ENCODE measurements at regions not wholly inside any gene's neighbourhood (a gene's known extent, or its start where the extent isn't known, plus 50 kb on each side); places are given as distances from the start of the nearest gene placed in this dataset.

GRCh38 chr2:118481299-118481698 is 366.1 kb downstream of the EN1 start:
- H3K4me3 ChIP-seq (ENCODE audit: low read length), result no peak overlapping the region
- H3K27ac ChIP-seq (ENCODE audit: low read depth, low read length), result no peak overlapping the region
- peaks cover 20% of the 10 kb centered on the region; the same call in 1 of the 2 replicates for H3K27me3 ChIP-seq (ENCODE audit: insufficient read depth, low read length)
- no peak overlapping the region for H3K9ac ChIP-seq (ENCODE audit: low read depth, low read length)
- no peaks in the 10 kb centered on the region for H3K9me3 ChIP-seq (ENCODE audit: insufficient read depth, low read depth, low read length)
- no peaks in the 10 kb centered on the region for H3K36me3 ChIP-seq (ENCODE audit: insufficient read depth, low read length)
- H3K4me1 ChIP-seq (ENCODE audit: insufficient read depth, low read length), result peaks cover 6% of the 10 kb centered on the region; the same call in 1 of the 2 replicates
- 92% methylated on average over 1 of the region's 1 CpG for WGBS

DNA sequence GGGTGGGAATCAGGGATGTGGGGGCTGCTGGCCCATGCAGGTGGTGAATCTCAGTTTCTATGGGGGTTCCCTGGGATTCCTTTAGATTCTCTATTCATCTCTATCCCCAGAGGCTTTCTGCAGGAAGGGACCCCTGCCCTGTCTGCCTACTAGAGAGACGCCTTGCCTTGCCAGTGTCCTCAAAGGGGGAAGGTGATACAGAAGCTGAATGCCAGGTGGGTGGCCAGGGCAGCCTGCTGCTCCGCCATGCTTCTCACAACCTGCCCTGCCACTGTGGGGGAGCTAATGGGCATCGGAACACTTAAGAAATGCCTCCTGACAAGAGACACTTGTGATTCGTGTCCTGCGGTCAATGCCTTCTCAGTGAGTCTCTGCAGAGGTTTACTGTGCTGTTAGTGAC is 368.4 kb downstream of the EN1 start:
- 87% methylated on average over 5 of the region's 5 CpGs for WGBS
- peaks cover 19% of the 10 kb centered on the region for H3K4me1 ChIP-seq (ENCODE audit: insufficient read depth, low read length)
- H3K27me3 ChIP-seq (ENCODE audit: insufficient read depth, low read length), result peaks cover 40% of the 10 kb centered on the region; the same call in 1 of the 2 replicates
- no peak overlapping the region for H3K27ac ChIP-seq (ENCODE audit: low read depth, low read length)
- no peak overlapping the region for H3K9ac ChIP-seq (ENCODE audit: low read depth, low read length)
- H3K9me3 ChIP-seq (ENCODE audit: insufficient read depth, low read depth, low read length), result no peaks in the 10 kb centered on the region
- no peak overlapping the region for H3K4me3 ChIP-seq (ENCODE audit: low read length)
- no peaks in the 10 kb centered on the region for H3K36me3 ChIP-seq (ENCODE audit: insufficient read depth, low read length)

- no peak overlapping the region for H3K9ac ChIP-seq (ENCODE audit: low read depth, low read length)
- no peak overlapping the region for H3K27ac ChIP-seq (ENCODE audit: low read depth, low read length)
- H3K9me3 ChIP-seq (ENCODE audit: insufficient read depth, low read depth, low read length), result no peaks in the 10 kb centered on the region
- peaks cover 52% of the 10 kb centered on the region; the same call in 1 of the 2 replicates for H3K27me3 ChIP-seq (ENCODE audit: insufficient read depth, low read length)
- no peaks in the 10 kb centered on the region for H3K36me3 ChIP-seq (ENCODE audit: insufficient read depth, low read length)
- H3K4me3 ChIP-seq (ENCODE audit: low read length), result no peak overlapping the region
- peaks cover 29% of the 10 kb centered on the region for H3K4me1 ChIP-seq (ENCODE audit: insufficient read depth, low read length)
- WGBS, result 46% methylated on average over 8 of the region's 8 CpGs
These were observed 370.2 kb downstream of the EN1 start for GRCh38 chr2:118477111-118477862.

GRCh38 chr2:118475622-118476205 is 371.7 kb downstream of the EN1 start:
- WGBS, result 95% methylated on average over 9 of the region's 9 CpGs
- Histone ChIP-seq H3K4me1 (ENCODE audit: insufficient read depth, low read length) (peaks cover 29% of the 10 kb centered on the region), H3K4me3 (ENCODE audit: low read length) (no peak overlapping the region), H3K9me3 (ENCODE audit: insufficient read depth, low read depth, low read length) (no peaks in the 10 kb centered on the region), H3K27ac (ENCODE audit: low read depth, low read length) (no peak overlapping the region), H3K36me3 (ENCODE audit: insufficient read depth, low read length) (no peaks in the 10 kb centered on the region), H3K27me3 (ENCODE audit: insufficient read depth, low read length) (peaks cover 52% of the 10 kb centered on the region; the same call in 1 of the 2 replicates), H3K9ac (ENCODE audit: low read depth, low read length) (no peak overlapping the region)

DNA sequence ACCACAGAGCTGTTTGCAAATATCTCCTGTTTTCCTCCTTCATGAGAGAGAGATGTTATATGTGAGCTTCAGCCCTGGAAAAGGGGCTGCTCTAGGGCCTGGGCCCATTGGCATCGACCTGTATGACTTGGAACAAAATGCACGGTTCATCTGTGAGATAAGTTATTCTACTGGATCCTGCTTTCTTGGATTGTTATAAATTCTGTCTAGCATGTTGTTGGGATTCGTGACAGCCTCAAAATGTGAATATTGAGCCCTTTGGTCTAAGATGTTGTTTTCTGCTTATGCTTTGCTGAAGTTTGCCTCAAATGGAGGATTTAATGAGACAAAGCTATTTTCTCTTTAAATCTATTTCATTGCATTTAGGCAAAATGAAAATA is 372.9 kb downstream of the EN1 start:
- no peak overlapping the region for H3K4me3 ChIP-seq (ENCODE audit: low read length)
- no peaks in the 10 kb centered on the region for H3K36me3 ChIP-seq (ENCODE audit: insufficient read depth, low read length)
- peaks cover 52% of the 10 kb centered on the region; the same call in 1 of the 2 replicates for H3K27me3 ChIP-seq (ENCODE audit: insufficient read depth, low read length)
- H3K9me3 ChIP-seq (ENCODE audit: insufficient read depth, low read depth, low read length), result no peaks in the 10 kb centered on the region
- 74% methylated on average over 3 of the region's 3 CpGs for WGBS
- no peak overlapping the region for H3K9ac ChIP-seq (ENCODE audit: low read depth, low read length)
- peaks cover 29% of the 10 kb centered on the region for H3K4me1 ChIP-seq (ENCODE audit: insufficient read depth, low read length)
- no peak overlapping the region for H3K27ac ChIP-seq (ENCODE audit: low read depth, low read length)

- 32% methylated on average over 8 of the region's 8 CpGs for WGBS
- Histone ChIP-seq H3K9ac (ENCODE audit: low read depth, low read length) (no peak overlapping the region), H3K9me3 (ENCODE audit: insufficient read depth, low read depth, low read length) (no peaks in the 10 kb centered on the region), H3K4me1 (ENCODE audit: insufficient read depth, low read length) (peaks cover 29% of the 10 kb centered on the region), H3K27me3 (ENCODE audit: insufficient read depth, low read length) (peaks cover 46% of the 10 kb centered on the region; the same call in 1 of the 2 replicates), H3K27ac (ENCODE audit: low read depth, low read length) (no peak overlapping the region), H3K4me3 (ENCODE audit: low read length) (no peak overlapping the region), H3K36me3 (ENCODE audit: insufficient read depth, low read length) (no peaks in the 10 kb centered on the region)
These were observed 373.5 kb downstream of the EN1 start for GRCh38 chr2:118473846-118474540.

GRCh38 chr2:118473241-118473640 is 374.2 kb downstream of the EN1 start:
- H3K4me3 ChIP-seq (ENCODE audit: low read length), result no peak overlapping the region
- H3K9me3 ChIP-seq (ENCODE audit: insufficient read depth, low read depth, low read length), result no peaks in the 10 kb centered on the region
- H3K4me1 ChIP-seq (ENCODE audit: insufficient read depth, low read length), result peaks cover 29% of the 10 kb centered on the region
- H3K36me3 ChIP-seq (ENCODE audit: insufficient read depth, low read length), result no peaks in the 10 kb centered on the region
- WGBS, result 80% methylated on average over 4 of the region's 5 CpGs
- H3K9ac ChIP-seq (ENCODE audit: low read depth, low read length), result no peak overlapping the region
- H3K27me3 ChIP-seq (ENCODE audit: insufficient read depth, low read length), result peaks cover 39% of the 10 kb centered on the region; the same call in 1 of the 2 replicates
- no peak overlapping the region for H3K27ac ChIP-seq (ENCODE audit: low read depth, low read length)

DNA sequence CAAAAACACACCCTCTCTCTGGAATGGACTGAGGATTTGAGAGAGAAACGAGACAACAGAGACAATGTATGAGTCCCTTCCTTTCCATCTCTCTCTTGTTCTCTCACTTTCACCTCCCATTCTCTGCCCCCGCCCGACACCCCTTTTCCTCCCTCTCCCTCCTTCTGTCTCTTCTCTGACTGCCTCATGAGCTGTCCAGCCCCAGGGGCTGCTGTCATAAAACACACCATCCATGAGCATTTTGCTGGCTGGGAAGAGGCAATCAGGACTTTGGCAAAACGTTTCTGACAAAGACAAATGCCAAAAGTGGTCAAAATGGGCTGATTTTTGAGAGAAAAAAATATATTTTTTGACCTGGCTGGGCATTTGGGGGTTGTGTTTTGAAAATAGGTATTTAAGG is 377.2 kb downstream of the EN1 start:
- H3K27ac ChIP-seq (ENCODE audit: low read depth, low read length), result no peak overlapping the region
- no peaks in the 10 kb centered on the region for H3K9me3 ChIP-seq (ENCODE audit: insufficient read depth, low read depth, low read length)
- no peak overlapping the region for H3K4me3 ChIP-seq (ENCODE audit: low read length)
- H3K36me3 ChIP-seq (ENCODE audit: insufficient read depth, low read length), result no peaks in the 10 kb centered on the region
- no peak overlapping the region for H3K9ac ChIP-seq (ENCODE audit: low read depth, low read length)
- WGBS, result 84% methylated on average over 4 of the region's 4 CpGs
- H3K4me1 ChIP-seq (ENCODE audit: insufficient read depth, low read length), result peaks cover 23% of the 10 kb centered on the region
- peaks cover 27% of the 10 kb centered on the region; the same call in 1 of the 2 replicates for H3K27me3 ChIP-seq (ENCODE audit: insufficient read depth, low read length)

DNA sequence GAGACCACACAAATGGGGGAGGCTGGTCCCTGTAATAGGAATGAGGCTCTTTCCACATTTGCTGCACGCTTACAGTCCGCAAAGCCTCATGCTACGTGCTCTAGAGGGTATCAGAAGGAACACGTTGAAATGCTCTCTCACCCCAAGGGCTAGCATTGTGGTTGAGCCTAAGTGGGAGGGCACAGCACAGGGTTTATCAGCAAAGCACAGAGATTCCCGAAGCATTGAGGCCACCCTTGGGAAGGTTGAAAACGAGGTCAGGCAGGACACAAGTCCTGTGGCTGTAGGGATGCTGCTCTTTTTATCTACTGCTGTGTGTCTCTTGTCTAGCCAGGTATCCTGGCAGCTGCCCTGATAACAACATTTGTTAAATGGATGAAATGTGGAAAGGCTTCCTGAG is 378.3 kb downstream of the EN1 start:
- no peak overlapping the region for H3K4me3 ChIP-seq (ENCODE audit: low read length)
- no peak overlapping the region for H3K9ac ChIP-seq (ENCODE audit: low read depth, low read length)
- peaks cover 17% of the 10 kb centered on the region; the same call in 1 of the 2 replicates for H3K27me3 ChIP-seq (ENCODE audit: insufficient read depth, low read length)
- 75% methylated on average over 6 of the region's 6 CpGs for WGBS
- H3K9me3 ChIP-seq (ENCODE audit: insufficient read depth, low read depth, low read length), result no peaks in the 10 kb centered on the region
- H3K4me1 ChIP-seq (ENCODE audit: insufficient read depth, low read length), result peaks cover 11% of the 10 kb centered on the region
- H3K27ac ChIP-seq (ENCODE audit: low read depth, low read length), result no peak overlapping the region
- no peaks in the 10 kb centered on the region for H3K36me3 ChIP-seq (ENCODE audit: insufficient read depth, low read length)

- H3K4me3 ChIP-seq (ENCODE audit: low read length), result no peak overlapping the region
- H3K27ac ChIP-seq (ENCODE audit: low read depth, low read length), result no peak overlapping the region
- H3K9ac ChIP-seq (ENCODE audit: low read depth, low read length), result no peak overlapping the region
- 93% methylated on average over 9 of the region's 9 CpGs for WGBS
- peaks cover 1% of the 10 kb centered on the region; the same call in 1 of the 2 replicates for H3K27me3 ChIP-seq (ENCODE audit: insufficient read depth, low read length)
- no peaks in the 10 kb centered on the region for H3K9me3 ChIP-seq (ENCODE audit: insufficient read depth, low read depth, low read length)
- H3K4me1 ChIP-seq (ENCODE audit: insufficient read depth, low read length), result no peaks in the 10 kb centered on the region
- H3K36me3 ChIP-seq (ENCODE audit: insufficient read depth, low read length), result no peaks in the 10 kb centered on the region
These were observed 376.4 kb downstream of the INSIG2 start for GRCh38 chr2:118464546-118465265.

GRCh38 chr2:118464046-118464445 is 375.8 kb downstream of the INSIG2 start:
- no peak overlapping the region for H3K9ac ChIP-seq (ENCODE audit: low read depth, low read length)
- H3K9me3 ChIP-seq (ENCODE audit: insufficient read depth, low read depth, low read length), result no peaks in the 10 kb centered on the region
- H3K4me3 ChIP-seq (ENCODE audit: low read length), result no peak overlapping the region
- no peak overlapping the region for H3K27ac ChIP-seq (ENCODE audit: low read depth, low read length)
- H3K36me3 ChIP-seq (ENCODE audit: insufficient read depth, low read length), result no peaks in the 10 kb centered on the region
- WGBS, result 93% methylated on average over 3 of the region's 3 CpGs
- no peaks in the 10 kb centered on the region for H3K27me3 ChIP-seq (ENCODE audit: insufficient read depth, low read length)
- no peaks in the 10 kb centered on the region for H3K4me1 ChIP-seq (ENCODE audit: insufficient read depth, low read length)
